Activated CD4-positive, alpha-beta T cell treated with anti-CD3 and anti-CD28 coated beads, Interleukin-10, Interleukin-2, amounts not matched to agents 100 ng/mL and 50 ng/mL, durations not matched to agents 16 hours and 8 hours (primary cell): ENCODE measurements at regions not wholly inside any gene's neighbourhood (a gene's known extent, or its start where the extent isn't known, plus 50 kb on each side); places are given as distances from the start of the nearest gene placed in this dataset.
"Not testable (repeated sequence)": the region's sequence is repeated elsewhere in the genome, so short reads cannot be mapped to it uniquely, and the experiment has no call there.

ENCODE experiments used
- DNase-seq: peaks from one replicate; pipeline ENCODE4 v3.0.0-alpha.2; 2020

DNA sequence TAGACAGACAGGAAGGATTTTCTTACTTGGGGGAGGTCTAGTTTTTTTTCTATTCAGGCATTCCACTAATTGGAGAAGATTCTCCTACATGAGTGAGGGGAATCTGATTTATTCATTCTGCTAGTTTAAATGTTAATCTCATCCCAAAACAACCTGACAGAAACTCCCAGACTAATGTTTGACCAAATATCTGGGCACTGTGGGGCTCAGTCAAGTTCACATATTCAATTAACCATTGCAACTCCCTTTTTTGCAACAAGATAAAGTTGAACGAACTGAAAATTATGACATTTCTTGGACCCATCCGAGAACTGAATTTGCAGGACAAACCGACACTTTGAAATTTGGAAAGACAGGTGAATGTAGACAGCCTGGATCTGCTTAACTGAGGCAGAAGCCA, 194.4 kb upstream of the PTER start:
- DNase-seq = no peak

DNA sequence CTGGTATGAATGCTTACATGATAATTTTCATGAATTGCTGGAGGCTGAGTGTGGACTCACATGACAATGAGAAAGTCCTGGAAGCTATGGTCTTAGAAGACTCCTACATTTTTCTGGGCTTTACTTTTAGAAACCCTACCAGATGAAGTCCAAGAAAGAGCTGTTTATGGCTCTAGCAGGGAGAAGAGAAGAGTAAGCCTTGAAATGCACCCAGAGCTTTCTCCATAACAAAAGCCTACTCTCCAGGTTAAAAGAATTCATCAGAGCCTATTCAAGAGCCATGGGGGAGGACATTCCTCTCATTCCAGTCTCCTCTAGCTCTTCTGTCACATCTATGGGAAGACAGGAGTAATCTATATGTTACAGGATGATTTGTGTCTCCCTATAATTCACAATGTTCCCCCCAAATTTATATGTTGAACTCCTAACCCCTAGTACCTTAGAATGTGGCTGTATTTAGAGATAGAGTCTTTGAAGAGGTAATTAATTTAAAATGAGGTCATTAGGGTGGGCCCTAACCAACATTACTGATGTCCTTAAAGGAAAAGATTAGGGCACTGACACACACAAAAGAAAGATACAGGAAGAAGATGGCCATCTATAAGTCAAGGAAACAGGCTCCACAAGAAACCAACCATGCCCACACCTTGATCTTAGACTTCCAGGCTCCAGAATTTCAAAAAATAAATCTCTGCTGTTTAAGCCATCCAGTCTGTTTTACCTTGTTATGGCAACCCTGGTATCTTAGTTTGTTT, 193.8 kb upstream of the PTER start:
- DNase-seq = no peak

DNA sequence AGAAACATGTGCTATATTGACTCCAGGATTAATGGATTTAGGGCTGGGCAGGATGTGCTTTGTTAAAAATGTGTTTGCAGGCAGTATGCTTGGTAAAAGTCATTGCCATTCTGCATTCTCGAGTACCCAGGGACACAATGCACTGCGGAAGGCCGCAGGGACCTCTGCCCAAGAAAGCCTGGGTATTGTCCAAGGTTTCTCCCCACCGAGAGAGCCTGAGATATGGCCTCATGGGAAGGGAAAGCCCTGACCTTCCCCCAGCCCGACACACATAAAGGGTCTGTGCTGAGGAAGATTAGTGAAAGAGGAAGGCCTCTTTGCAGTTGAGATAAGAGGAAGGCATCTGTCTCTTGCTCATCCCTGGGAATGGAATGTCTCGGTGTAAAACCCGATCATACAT, 186.7 kb upstream of the PTER start:
- not testable (repeated sequence) for DNase-seq

GRCh38 chr10:16256336-16256735, 180.5 kb upstream of the PTER start:
- no peak for DNase-seq

- DNase-seq = no peak
Observed at GRCh38 chr10:16258291-16259040, 178.3 kb upstream of the PTER start.

GRCh38 chr10:16259726-16260125, 177.1 kb upstream of the PTER start:
- no peak for DNase-seq

DNA sequence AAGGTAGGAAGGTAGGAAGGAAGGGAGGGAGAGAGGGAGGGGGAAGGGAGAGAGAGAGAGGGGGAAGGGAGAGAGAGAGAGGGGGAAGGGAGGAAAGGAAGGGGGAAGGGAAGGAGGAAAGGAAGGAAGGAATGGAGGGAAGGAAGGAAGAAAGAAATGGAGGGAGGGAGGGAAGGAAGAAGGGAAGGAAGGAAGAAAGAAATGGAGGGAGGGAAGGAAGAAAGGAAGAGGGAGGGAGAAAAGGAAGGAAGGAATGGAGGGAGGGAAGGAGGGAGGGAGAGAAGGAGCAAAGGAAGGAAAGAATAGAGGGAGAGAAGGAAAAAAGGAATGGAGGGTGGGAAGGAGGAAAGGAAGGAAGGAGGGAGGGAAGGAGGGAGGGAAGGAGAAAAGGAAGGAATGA, 176.4 kb upstream of the PTER start:
- DNase-seq = no peak

- no peak for DNase-seq
Observed at GRCh38 chr10:16271571-16271970, 165.2 kb upstream of the PTER start.

GRCh38 chr10:16274911-16275310, 161.9 kb upstream of the PTER start:
- no peak for DNase-seq

DNA sequence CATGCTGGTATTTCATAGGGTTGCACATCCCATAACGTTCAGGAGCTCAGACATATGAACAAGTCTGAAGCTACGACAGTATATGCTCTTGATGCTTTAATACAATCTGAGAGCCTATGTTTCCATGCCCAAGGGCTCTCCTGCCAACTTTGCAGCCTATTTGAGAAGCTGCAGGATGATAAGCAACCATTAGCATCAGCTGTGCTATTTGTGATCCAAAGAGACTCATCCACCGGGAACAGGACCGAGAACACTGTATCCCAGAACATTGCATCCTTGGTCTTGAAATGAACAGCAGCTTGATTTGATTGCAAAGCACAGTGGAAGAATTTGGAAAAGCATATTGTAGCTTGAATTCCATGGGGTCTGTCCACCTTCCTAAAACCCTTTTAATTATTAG, 156.2 kb upstream of the PTER start:
- no peak for DNase-seq

DNA sequence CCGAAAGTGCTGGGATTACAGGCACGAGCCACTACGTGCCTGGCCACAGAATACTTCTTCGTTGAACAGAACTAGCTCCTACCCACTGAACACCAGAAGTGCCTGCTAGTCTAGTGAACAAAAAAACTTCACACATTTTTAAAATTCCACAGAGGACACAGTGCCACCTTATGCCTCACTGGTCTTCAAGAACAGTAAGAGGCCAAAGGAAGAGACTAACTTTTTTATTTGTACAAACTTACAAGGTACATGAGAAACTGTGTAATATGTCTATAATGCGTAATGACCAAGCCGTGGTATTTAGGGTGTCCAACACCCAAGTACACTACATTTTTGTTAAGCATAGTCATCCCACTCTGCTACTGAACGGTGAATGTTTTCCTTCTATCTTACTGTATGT, 144.4 kb upstream of the PTER start:
- DNase-seq = no peak

GRCh38 chr10:16297069-16297468, 139.7 kb upstream of the PTER start:
- DNase-seq = no peak

- no peak for DNase-seq
Observed at GRCh38 chr10:16297642-16298041, 139.2 kb upstream of the PTER start.

DNA sequence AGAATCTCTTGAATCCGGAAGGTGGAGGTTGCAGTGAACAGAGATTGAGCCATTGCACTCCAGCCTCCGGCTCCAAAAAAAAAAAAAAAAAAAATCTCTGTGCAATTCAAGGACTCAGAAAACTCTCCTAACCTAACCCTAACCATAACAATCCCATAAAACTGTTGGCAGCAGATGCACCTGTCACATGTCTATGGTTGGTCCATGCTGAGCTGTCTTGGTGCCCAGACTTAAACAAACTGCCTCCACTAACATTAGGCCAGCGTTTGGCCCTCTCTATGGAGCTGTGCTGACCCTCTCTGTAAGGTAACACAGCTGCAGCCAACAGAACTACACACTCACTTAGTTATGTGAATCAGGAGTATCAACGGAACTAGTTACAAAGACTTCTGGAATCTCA, 132.5 kb upstream of the PTER start:
- DNase-seq = no peak

DNA sequence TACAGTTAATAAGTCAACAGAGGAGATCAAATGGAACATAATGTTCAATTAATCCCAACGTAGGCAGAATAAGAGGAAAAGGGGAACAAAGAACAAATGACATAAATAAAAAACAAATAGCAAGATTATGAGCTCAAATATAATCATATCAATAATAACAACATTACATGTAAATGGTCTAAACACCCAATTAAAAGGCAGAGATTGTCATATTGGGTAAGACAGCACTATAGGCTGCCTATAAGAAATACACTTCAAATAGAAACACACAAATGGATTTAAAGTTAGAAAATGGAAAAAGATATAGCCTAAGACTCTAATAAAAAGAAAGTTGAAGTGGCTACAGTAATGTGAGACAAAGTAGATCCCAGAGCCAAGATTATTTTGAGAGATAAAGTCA, 126.4 kb upstream of the PTER start:
- DNase-seq = no peak

GRCh38 chr10:16314259-16314658, 122.6 kb upstream of the PTER start:
- DNase-seq = no peak

- DNase-seq = no peak
Observed at GRCh38 chr10:16316733-16317390, 119.9 kb upstream of the PTER start.

DNA sequence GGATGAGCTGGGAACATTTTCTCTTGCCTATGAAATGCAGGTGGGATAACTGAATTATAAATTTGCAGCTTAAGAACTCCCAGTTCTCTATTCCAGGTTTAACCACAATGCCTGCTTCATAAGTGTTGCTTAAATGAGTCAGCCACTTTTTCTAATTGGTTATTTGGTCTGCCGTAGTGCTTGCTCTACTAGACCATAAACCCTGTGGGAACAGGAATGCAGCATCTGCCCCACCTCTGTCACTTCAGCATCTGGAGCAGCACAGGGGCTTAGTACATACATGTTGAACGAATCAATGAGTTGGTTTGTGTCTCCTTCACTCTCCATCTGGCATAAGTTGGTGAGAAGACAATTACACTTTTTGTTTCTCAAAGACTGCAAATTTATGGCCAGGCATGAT, 95.2 kb upstream of the PTER start:
- DNase-seq = no peak

GRCh38 chr10:16348891-16349290, 87.9 kb upstream of the PTER start:
- no peak for DNase-seq

GRCh38 chr10:16352146-16352545, 84.7 kb upstream of the PTER start:
- DNase-seq = no peak

GRCh38 chr10:16360001-16360400, 76.8 kb upstream of the PTER start:
- DNase-seq = no peak

DNA sequence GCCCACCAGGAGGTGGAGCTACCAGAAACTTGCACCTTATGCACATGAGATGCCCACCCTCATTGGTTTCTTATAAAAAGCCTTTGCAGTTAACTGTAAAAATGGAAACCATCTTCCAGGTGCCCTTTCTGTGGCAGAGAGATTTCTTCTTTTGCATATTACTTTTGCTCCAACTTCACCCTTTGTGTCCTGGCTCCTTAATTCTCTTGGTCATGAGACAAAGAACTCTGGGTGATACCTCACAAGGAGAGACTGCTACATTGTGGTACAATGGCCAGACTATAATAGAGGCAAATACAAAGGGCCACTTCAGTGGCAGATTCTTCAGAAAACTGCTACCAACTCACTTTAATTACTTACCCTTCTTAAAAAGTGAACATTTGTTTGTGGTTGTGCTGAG, 76.4 kb upstream of the PTER start:
- no peak for DNase-seq

DNA sequence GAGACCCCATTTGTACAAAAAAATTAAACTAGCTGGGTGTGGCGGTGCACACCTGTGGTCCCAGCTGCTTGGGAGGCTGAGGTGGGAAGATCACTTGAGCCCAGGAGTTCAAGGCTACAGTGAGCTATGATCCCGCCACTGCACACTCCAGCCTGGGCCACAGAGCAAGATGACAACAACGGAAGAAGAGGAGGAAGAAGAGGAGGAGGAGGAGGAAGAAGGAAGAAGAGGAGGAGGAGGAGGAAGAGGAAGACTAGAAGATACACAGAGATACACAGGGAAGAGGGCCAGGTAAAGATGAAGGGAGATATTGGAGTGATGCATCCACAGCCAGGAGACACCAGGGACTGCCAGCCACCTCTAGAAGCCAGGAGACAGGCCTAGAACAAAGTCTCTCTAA, 75.7 kb upstream of the PTER start:
- no peak for DNase-seq

- DNase-seq = no peak
Observed at GRCh38 chr10:16363741-16364140, 73.1 kb upstream of the PTER start.
